ENCODE measurements at regions not wholly inside any gene's neighbourhood (a gene's known extent, or its start where the extent isn't known, plus 50 kb on each side); places are given as distances from the start of the nearest gene placed in this dataset.
A peak's percentile ranks its signal among the peaks of the same experiment; 100 is the strongest.

DNA sequence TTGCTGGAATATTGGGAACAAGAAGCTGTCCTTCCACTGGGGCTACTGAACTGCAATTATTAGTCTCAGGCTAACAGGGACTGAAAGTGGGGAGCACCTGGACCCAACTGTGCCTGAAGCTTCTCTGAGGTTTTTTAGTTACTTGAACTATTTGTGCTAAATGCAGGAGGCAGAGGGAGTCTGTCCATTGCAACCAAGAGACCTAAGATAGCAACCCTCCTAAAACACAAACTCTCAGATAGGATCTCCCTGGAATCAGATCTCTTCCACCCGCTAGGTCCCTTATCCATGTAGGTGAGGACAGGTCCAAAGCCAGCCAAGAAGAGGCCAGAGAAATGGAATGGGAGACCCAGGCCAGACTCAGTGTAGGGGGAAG, 58.1 kb downstream of the NCOR2 start:
- DNase-seq (ENCODE audit: low read depth), result no peak
- Histone ChIP-seq H3K4me3 (ENCODE audit: low read depth, low read length) (no peak overlapping the region), H3K27me3 (ENCODE audit: control insufficient read depth, insufficient read depth, low read length) (no peaks in the 10 kb centered on the region), H3K36me3 (ENCODE audit: control insufficient read depth, insufficient read depth, low read length) (peaks cover 1% of the 10 kb centered on the region)
- TF ChIP-seq, protein P1, sequence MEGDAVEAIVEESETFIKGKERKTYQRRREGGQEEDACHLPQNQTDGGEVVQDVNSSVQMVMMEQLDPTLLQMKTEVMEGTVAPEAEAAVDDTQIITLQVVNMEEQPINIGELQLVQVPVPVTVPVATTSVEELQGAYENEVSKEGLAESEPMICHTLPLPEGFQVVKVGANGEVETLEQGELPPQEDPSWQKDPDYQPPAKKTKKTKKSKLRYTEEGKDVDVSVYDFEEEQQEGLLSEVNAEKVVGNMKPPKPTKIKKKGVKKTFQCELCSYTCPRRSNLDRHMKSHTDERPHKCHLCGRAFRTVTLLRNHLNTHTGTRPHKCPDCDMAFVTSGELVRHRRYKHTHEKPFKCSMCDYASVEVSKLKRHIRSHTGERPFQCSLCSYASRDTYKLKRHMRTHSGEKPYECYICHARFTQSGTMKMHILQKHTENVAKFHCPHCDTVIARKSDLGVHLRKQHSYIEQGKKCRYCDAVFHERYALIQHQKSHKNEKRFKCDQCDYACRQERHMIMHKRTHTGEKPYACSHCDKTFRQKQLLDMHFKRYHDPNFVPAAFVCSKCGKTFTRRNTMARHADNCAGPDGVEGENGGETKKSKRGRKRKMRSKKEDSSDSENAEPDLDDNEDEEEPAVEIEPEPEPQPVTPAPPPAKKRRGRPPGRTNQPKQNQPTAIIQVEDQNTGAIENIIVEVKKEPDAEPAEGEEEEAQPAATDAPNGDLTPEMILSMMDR (IDR thresholded peaks at IDR 0.05; ENCODE audit: insufficient read depth, low read length, poor library complexity, severe bottlenecking), result no peak

DNA sequence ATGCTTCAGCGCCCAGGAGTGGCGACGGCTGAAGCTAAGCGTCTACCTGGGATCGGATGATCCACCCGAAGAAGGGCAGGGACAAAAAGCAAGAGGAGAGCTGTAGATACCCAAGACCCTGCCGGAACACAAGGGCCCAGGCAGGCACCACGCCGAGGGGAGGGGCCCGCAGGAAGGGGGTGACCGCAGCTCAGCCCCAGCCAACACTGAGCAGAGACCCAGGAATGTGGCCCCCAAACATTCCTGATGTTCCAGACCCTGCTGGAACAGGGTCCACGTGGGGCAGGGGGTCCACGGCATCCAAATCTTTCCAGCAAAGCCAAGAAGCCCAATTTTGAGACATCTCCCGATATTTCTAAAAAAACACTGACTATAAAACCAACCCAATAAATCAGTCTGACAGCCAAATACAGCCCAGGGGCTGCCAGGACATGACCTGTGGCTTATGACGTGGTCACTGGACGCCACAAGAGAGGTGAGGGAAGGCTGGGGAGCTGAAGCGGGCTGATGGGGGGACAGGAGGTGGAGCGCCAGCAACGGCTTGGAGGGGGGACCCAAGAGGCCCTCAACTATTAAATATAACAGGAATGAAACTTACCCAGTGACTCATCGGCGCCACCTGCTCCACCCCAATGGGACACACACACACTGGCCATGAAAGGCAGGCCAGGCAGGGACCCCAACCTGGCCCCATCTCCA, 58.9 kb downstream of the NCOR2 start:
- TF ChIP-seq, protein P1 (IDR thresholded peaks at IDR 0.05; ENCODE audit: insufficient read depth, low read length, poor library complexity, severe bottlenecking), result peak; percentile 1
- Histone ChIP-seq H3K4me3 (ENCODE audit: low read depth, low read length) (no peak overlapping the region), H3K27me3 (ENCODE audit: control insufficient read depth, insufficient read depth, low read length) (no peaks in the 10 kb centered on the region)

DNA sequence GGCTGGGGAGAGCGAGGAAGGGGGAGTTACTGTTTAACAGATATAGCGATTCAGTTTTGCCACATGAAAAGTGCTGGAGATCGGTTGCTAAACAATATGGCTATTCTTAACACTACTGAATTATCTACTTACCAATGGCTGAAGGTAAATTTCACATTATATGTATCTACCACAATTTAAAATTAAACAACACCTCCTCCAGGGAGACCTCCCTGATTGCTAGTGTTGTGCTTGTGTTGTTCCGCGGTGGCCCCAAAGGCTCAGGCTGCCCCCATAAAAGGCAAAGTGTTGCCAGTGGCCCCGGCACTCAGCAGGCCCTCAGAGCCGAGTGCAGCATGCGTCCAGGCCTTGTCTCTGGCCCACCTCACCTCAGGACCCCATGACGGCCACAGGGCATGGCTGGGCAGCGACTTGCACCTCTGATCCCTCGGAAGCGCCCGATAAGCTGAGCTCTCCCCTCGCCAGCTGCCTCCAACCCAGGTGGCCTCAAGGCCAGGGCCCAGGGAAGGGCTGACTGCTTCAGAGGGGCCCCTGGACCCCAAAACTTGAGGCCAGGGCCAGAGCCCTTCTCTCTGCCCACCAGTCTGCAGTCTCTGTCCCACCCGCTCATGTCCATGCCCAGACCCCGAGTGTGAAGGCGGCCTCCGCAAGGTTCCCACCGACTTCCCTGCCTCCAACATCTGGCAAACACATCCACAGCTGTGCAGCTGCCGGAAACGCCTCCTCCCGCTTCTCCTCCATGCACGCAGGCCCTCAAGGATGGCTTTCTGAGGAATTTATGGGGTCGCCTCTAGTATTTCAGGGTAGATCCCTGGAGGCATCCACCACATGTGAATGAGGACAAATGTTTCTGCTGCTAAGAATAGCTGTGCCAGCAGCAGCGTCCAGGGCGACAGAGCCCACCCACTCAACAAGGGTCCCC, 60.0 kb downstream of the NCOR2 start:
- no peak overlapping the region for H3K4me3 ChIP-seq (ENCODE audit: low read depth, low read length)
- no peak for DNase-seq (ENCODE audit: low read depth)
- no peaks in the 10 kb centered on the region for H3K36me3 ChIP-seq (ENCODE audit: control insufficient read depth, insufficient read depth, low read length)
- no peaks in the 10 kb centered on the region for H3K27me3 ChIP-seq (ENCODE audit: control insufficient read depth, insufficient read depth, low read length)
- TF ChIP-seq, protein P1 (IDR thresholded peaks at IDR 0.05; ENCODE audit: insufficient read depth, low read length, poor library complexity, severe bottlenecking), result no peak

More for the DNA sequence above, 58.9 kb downstream of the NCOR2 start:
- no peaks in the 10 kb centered on the region for H3K36me3 ChIP-seq (ENCODE audit: control insufficient read depth, insufficient read depth, low read length)
- no peak for DNase-seq (ENCODE audit: low read depth)

DNA sequence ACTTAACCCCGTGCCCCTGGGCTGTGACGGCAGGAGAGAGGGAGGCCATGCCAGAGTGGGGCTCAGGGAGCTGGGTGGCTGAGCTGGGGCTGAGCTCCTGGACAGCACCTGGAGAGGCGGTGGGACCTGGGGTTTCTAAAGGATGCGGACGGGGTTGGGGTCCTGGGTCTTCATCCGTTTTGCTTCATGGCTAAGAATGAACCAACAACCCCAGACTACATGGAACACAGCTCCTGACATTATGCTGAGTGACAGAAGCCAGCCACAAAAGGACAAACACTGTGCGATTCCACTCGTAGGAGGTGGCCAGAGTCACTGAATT, 60.6 kb downstream of the NCOR2 start:
- H3K36me3 ChIP-seq (ENCODE audit: control insufficient read depth, insufficient read depth, low read length), result no peaks in the 10 kb centered on the region
- H3K27me3 ChIP-seq (ENCODE audit: control insufficient read depth, insufficient read depth, low read length), result no peaks in the 10 kb centered on the region
- DNase-seq (ENCODE audit: low read depth), result no peak
- H3K4me3 ChIP-seq (ENCODE audit: low read depth, low read length), result no peak overlapping the region
- TF ChIP-seq, protein P1 (IDR thresholded peaks at IDR 0.05; ENCODE audit: insufficient read depth, low read length, poor library complexity, severe bottlenecking), result no peak

DNA sequence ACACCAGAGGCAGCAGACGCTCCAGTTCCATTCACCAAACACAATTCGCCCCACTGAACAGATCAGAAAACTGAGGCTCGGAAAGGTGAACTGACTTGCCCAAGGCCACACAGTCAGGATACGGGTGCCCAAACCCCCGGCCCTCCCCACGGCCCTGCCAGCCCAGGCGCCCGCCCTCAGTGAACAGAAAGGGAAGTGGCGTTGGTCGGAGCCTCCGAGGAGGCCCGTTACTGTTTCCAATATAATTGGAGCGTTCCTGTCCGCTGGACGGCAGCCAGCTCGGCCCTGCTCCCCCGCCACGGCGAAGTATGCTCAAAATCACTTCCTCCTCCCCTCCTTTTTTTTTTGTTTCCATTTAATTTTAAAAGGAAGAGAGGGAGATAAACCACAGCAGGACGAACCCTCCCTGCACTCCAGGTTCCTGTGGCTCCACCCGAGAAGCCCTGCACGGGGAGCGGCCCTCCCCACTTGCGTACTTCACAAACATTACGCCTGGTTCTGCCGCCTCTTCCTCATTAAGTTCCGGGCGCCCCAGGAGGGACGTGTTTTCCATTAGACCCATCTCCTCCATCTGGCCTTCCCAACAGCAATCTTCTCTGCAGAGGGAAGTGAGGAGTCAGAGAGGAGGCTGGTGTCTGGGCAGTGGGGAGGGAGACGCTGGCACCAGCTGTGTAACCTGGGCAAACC, 61.1 kb downstream of the NCOR2 start:
- Histone ChIP-seq H3K36me3 (ENCODE audit: control insufficient read depth, insufficient read depth, low read length) (no peaks in the 10 kb centered on the region), H3K27me3 (ENCODE audit: control insufficient read depth, insufficient read depth, low read length) (no peaks in the 10 kb centered on the region), H3K4me3 (ENCODE audit: low read depth, low read length) (no peak overlapping the region)
- TF ChIP-seq, protein P1 (IDR thresholded peaks at IDR 0.05; ENCODE audit: insufficient read depth, low read length, poor library complexity, severe bottlenecking), result peak; percentile 8
- DNase-seq (ENCODE audit: low read depth), result no peak

Measured in kidney epithelial cell (primary cell).